ENCODE measurements at regions not wholly inside any gene's neighbourhood (a gene's known extent, or its start where the extent isn't known, plus 50 kb on each side); places are given as distances from the start of the nearest gene placed in this dataset.

DNA sequence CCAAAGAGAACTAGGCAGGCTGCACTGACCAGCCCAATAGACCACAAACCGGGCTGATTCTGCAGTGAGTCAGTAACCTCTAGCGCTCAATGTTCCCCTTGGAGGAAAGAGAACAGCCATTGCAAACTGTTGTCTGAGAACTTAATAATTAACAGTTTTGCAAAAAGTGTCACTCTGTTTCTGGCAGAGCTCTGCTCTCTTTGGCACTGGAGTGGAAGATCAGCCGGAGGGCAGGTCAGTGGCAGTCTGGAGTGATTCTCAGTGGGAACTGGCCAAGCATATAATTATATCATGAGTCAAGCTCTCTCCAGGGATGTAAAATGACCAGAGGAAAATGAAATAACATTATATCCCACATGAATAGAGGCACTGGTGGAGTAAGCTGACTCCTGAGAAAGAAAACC is 238.3 kb downstream of the HLX start (continued):
- TF ChIP-seq, protein P1, sequence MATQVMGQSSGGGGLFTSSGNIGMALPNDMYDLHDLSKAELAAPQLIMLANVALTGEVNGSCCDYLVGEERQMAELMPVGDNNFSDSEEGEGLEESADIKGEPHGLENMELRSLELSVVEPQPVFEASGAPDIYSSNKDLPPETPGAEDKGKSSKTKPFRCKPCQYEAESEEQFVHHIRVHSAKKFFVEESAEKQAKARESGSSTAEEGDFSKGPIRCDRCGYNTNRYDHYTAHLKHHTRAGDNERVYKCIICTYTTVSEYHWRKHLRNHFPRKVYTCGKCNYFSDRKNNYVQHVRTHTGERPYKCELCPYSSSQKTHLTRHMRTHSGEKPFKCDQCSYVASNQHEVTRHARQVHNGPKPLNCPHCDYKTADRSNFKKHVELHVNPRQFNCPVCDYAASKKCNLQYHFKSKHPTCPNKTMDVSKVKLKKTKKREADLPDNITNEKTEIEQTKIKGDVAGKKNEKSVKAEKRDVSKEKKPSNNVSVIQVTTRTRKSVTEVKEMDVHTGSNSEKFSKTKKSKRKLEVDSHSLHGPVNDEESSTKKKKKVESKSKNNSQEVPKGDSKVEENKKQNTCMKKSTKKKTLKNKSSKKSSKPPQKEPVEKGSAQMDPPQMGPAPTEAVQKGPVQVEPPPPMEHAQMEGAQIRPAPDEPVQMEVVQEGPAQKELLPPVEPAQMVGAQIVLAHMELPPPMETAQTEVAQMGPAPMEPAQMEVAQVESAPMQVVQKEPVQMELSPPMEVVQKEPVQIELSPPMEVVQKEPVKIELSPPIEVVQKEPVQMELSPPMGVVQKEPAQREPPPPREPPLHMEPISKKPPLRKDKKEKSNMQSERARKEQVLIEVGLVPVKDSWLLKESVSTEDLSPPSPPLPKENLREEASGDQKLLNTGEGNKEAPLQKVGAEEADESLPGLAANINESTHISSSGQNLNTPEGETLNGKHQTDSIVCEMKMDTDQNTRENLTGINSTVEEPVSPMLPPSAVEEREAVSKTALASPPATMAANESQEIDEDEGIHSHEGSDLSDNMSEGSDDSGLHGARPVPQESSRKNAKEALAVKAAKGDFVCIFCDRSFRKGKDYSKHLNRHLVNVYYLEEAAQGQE (IDR thresholded peaks at IDR 0.05; ENCODE audit: low read depth, low read length): no peak
- TF ChIP-seq EZH2phosphoT487 (IDR thresholded peaks at IDR 0.05; ENCODE audit: borderline replicate concordance, low read depth): no peak
- TF ChIP-seq, protein P2, sequence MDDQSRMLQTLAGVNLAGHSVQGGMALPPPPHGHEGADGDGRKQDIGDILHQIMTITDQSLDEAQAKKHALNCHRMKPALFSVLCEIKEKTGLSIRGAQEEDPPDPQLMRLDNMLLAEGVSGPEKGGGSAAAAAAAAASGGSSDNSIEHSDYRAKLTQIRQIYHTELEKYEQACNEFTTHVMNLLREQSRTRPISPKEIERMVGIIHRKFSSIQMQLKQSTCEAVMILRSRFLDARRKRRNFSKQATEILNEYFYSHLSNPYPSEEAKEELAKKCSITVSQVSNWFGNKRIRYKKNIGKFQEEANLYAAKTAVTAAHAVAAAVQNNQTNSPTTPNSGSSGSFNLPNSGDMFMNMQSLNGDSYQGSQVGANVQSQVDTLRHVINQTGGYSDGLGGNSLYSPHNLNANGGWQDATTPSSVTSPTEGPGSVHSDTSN (IDR thresholded peaks at IDR 0.05): no peak
- TF ChIP-seq RXRA (IDR thresholded peaks at IDR 0.05; ENCODE audit: borderline replicate concordance, low read depth): no peak
- TF ChIP-seq, protein P3, sequence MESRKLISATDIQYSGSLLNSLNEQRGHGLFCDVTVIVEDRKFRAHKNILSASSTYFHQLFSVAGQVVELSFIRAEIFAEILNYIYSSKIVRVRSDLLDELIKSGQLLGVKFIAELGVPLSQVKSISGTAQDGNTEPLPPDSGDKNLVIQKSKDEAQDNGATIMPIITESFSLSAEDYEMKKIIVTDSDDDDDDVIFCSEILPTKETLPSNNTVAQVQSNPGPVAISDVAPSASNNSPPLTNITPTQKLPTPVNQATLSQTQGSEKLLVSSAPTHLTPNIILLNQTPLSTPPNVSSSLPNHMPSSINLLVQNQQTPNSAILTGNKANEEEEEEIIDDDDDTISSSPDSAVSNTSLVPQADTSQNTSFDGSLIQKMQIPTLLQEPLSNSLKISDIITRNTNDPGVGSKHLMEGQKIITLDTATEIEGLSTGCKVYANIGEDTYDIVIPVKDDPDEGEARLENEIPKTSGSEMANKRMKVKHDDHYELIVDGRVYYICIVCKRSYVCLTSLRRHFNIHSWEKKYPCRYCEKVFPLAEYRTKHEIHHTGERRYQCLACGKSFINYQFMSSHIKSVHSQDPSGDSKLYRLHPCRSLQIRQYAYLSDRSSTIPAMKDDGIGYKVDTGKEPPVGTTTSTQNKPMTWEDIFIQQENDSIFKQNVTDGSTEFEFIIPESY (IDR thresholded peaks at IDR 0.05; ENCODE audit: borderline replicate concordance, low read depth): no peak
- TF ChIP-seq EP300 (IDR thresholded peaks at IDR 0.05; ENCODE audit: borderline replicate concordance in 1 of 2, low read depth in 1 of 2, low read length in 1 of 2): peak; percentile 25 to 73; a peak in 2 of 4 replicates
- TF ChIP-seq FOSL2 (IDR thresholded peaks at IDR 0.05; ENCODE audit: borderline replicate concordance, low read depth): peak; percentile 37; the same call in 1 of the 2 replicates
- no peak for TF ChIP-seq FOXM1 (IDR thresholded peaks at IDR 0.05; ENCODE audit: low read depth)
- no peak for TF ChIP-seq JUND (IDR thresholded peaks at IDR 0.05)
- TF ChIP-seq TCF12 (IDR thresholded peaks at IDR 0.05): no peak; the same call in 1 of the 2 replicates
- TF ChIP-seq, protein P4, sequence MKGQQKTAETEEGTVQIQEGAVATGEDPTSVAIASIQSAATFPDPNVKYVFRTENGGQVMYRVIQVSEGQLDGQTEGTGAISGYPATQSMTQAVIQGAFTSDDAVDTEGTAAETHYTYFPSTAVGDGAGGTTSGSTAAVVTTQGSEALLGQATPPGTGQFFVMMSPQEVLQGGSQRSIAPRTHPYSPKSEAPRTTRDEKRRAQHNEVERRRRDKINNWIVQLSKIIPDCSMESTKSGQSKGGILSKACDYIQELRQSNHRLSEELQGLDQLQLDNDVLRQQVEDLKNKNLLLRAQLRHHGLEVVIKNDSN (IDR thresholded peaks at IDR 0.05; ENCODE audit: borderline replicate concordance, low read depth): no peak
- TF ChIP-seq RAD21 (IDR thresholded peaks at IDR 0.05; ENCODE audit: low read length): no peak
- TF ChIP-seq FOXJ3 (CRISPR knock-in tag; IDR thresholded peaks at IDR 0.05): no peak
- TF ChIP-seq SMC3 (IDR thresholded peaks at IDR 0.05; ENCODE audit: low read depth, low read length): no peak
